PC-9 (cell line): ENCODE measurements at regions not wholly inside any gene's neighbourhood (a gene's known extent, or its start where the extent isn't known, plus 50 kb on each side); places are given as distances from the start of the nearest gene placed in this dataset.

Source experiments
- CTCF ChIP-seq: fragments of 200-600 bp; sonication (generic); conservative IDR thresholded peaks from 2 replicates; pipeline ENCODE4 v1.6.1; 2017; ENCODE audit warnings: mixed run types, antibody characterized with exemption, mild to moderate bottlenecking, moderate library complexity
- EZH2 ChIP-seq: fragments of 200-600 bp; sonication (generic); IDR thresholded peaks from 2 replicates; pipeline ENCODE4 v1.8.0; 2017; ENCODE audit warnings: antibody characterized with exemption, low read depth

- TF ChIP-seq CTCF (no peak), EZH2 (no peak)
Observed at GRCh38 chr21:26655460-26655859, 82.4 kb upstream of the CYYR1 start.
